ENCODE measurements at regions not wholly inside any gene's neighbourhood (a gene's known extent, or its start where the extent isn't known, plus 50 kb on each side); places are given as distances from the start of the nearest gene placed in this dataset.

- Mint-ChIP-seq H3K36me3 (no peaks in the 10 kb centered on the region), H3K4me1 (no peaks in the 10 kb centered on the region), H3K4me3 (no peak overlapping the region), H3K27ac (no peak overlapping the region), H3K27me3 (ENCODE audit: insufficient read depth, low read depth) (peaks cover 5% of the 10 kb centered on the region), H3K9me3 (no peaks in the 10 kb centered on the region)
- no peaks in the 10 kb centered on the region for H4K20me1 ChIP-seq (ENCODE audit: low read depth)
- no peak overlapping the region for H3K4me3 ChIP-seq
- H3K27ac ChIP-seq: no peak overlapping the region
- H3K9ac ChIP-seq: no peak overlapping the region
- H3K9me3 ChIP-seq (ENCODE audit: low read depth): no peaks in the 10 kb centered on the region
- H3K79me2 ChIP-seq (ENCODE audit: low read depth): no peaks in the 10 kb centered on the region
- no peaks in the 10 kb centered on the region for H3K4me1 ChIP-seq
- no peak for TF ChIP-seq EZH2 (IDR thresholded peaks at IDR 0.05)
- no peak for TF ChIP-seq EZH2phosphoT487 (IDR thresholded peaks at IDR 0.05)
- TF ChIP-seq CTCF (IDR thresholded peaks at IDR 0.05): no peak
- H2AFZ ChIP-seq (replicated peaks): no peak overlapping the region
- H3K4me2 ChIP-seq: no peak overlapping the region
- no peaks in the 10 kb centered on the region for H3K27me3 ChIP-seq
- H3K36me3 ChIP-seq: no peaks in the 10 kb centered on the region
- DNase-seq (ENCODE audit: low spot score): no peak
- no peaks in the 10 kb centered on the region for H3F3A ChIP-seq (ENCODE audit: low read depth)
These were observed 105.0 kb upstream of the CTNNB1 start for GRCh38 chr3:41094351-41094750.

- no peaks in the 10 kb centered on the region for H3F3A ChIP-seq (ENCODE audit: low read depth)
- H3K36me3 Mint-ChIP-seq: no peaks in the 10 kb centered on the region
These were observed 103.6 kb upstream of the CTNNB1 start for GRCh38 chr3:41095702-41096101.

DNA sequence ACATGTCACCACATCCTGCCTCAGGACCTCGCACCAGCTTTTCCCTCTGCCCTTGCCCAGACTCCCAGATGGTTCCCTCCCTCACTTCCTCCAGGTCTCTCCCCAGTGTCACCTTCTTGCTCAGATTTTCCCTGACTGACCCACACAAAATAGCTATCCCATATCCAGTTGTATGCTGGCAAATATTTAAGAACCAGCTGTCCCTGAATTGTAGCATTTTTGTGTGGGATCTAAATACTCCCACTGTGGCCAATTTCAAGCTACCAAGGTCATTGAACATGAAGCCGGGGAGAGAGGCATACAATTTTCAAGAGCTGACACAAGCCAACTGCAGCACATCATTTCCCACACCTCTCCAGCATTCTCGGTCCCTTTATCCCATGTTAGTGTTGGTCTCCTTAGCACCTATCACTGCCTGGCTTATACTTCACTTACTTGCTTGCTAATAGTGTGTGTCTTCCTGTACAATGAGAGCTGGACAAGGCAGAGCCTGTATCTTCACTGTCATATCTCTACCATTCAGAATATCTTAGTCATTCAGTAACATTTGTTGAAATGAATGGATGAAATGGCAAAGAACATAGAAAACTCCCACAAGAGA is 101.3 kb upstream of the CTNNB1 start:
- TF ChIP-seq EZH2phosphoT487 (IDR thresholded peaks at IDR 0.05) (no peak), EZH2 (IDR thresholded peaks at IDR 0.05) (no peak), CTCF (IDR thresholded peaks at IDR 0.05) (no peak)
- peaks cover 7% of the 10 kb centered on the region for H3K27me3 Mint-ChIP-seq (ENCODE audit: insufficient read depth, low read depth)
- no peak overlapping the region for H3K27ac ChIP-seq
- no peak overlapping the region for H2AFZ ChIP-seq (replicated peaks)
- no peak overlapping the region for H3K27ac Mint-ChIP-seq
- no peaks in the 10 kb centered on the region for H3K4me1 ChIP-seq
- H3K4me3 ChIP-seq: no peak overlapping the region
- no peaks in the 10 kb centered on the region for H3K79me2 ChIP-seq (ENCODE audit: low read depth)
- H3K4me2 ChIP-seq: no peak overlapping the region
- no peaks in the 10 kb centered on the region for H3K27me3 ChIP-seq
- H3K4me3 Mint-ChIP-seq: no peak overlapping the region
- no peak for DNase-seq (ENCODE audit: low spot score)
- no peaks in the 10 kb centered on the region for H3K4me1 Mint-ChIP-seq
- H3K9me3 ChIP-seq (ENCODE audit: low read depth): no peaks in the 10 kb centered on the region
- H4K20me1 ChIP-seq (ENCODE audit: low read depth): no peaks in the 10 kb centered on the region
- no peaks in the 10 kb centered on the region for H3K36me3 Mint-ChIP-seq
- H3F3A ChIP-seq (ENCODE audit: low read depth): no peaks in the 10 kb centered on the region
- no peak overlapping the region for H3K9ac ChIP-seq
- no peaks in the 10 kb centered on the region for H3K36me3 ChIP-seq
- H3K9me3 Mint-ChIP-seq: no peaks in the 10 kb centered on the region

More at GRCh38 chr3:41095702-41096101, 103.6 kb upstream of the CTNNB1 start:
- DNase-seq (ENCODE audit: low spot score): no peak
- Histone ChIP-seq H3K79me2 (ENCODE audit: low read depth) (no peaks in the 10 kb centered on the region), H4K20me1 (ENCODE audit: low read depth) (no peaks in the 10 kb centered on the region), H3K9me3 (ENCODE audit: low read depth) (no peaks in the 10 kb centered on the region), H3K36me3 (no peaks in the 10 kb centered on the region), H2AFZ (replicated peaks) (no peak overlapping the region), H3K4me3 (no peak overlapping the region), H3K9ac (no peak overlapping the region), H3K4me2 (no peak overlapping the region), H3K4me1 (no peaks in the 10 kb centered on the region), H3K27me3 (no peaks in the 10 kb centered on the region), H3K27ac (no peak overlapping the region)
- Mint-ChIP-seq H3K27me3 (ENCODE audit: insufficient read depth, low read depth) (peaks cover 7% of the 10 kb centered on the region), H3K9me3 (no peaks in the 10 kb centered on the region), H3K27ac (no peak overlapping the region), H3K4me3 (no peak overlapping the region), H3K4me1 (no peaks in the 10 kb centered on the region)
- TF ChIP-seq CTCF (IDR thresholded peaks at IDR 0.05) (no peak), EZH2 (IDR thresholded peaks at IDR 0.05) (no peak), EZH2phosphoT487 (IDR thresholded peaks at IDR 0.05) (no peak)

All from neural progenitor cell (in vitro differentiated cells).